ENCODE measurements at regions not wholly inside any gene's neighbourhood (a gene's known extent, or its start where the extent isn't known, plus 50 kb on each side); places are given as distances from the start of the nearest gene placed in this dataset.

GRCh38 chr4:125231661-125232060 lies 83.1 kb upstream of the FAT4 start:
- intact Hi-C loops (cut with micrococcal nuclease; ENCODE audit: unreplicated experiment): no loop called here
- no TSS peak for BruUV-seq (replicated peaks)
- POLR2A ChIA-PET (ENCODE audit: low non-redundant PET): no interaction called here
- DNase-seq (ENCODE audit: low spot score): no peak
- Histone ChIP-seq H3K36me3 (ENCODE audit: insufficient read depth, low read length, poor library complexity, severe bottlenecking) (no peaks in the 10 kb centered on the region), H3K4me1 (ENCODE audit: insufficient read depth, low read length, poor library complexity, severe bottlenecking) (no peaks in the 10 kb centered on the region), H3K27me3 (replicated peaks; ENCODE audit: insufficient read depth, low read depth, low read length, poor library complexity) (no peaks in the 10 kb centered on the region), H3K9me3 (ENCODE audit: low read depth, low read length, poor library complexity, severe bottlenecking) (no peaks in the 10 kb centered on the region), H3K4me3 (ENCODE audit: low read depth, low read length, poor library complexity, severe bottlenecking) (no peak overlapping the region), H3K27ac (ENCODE audit: low read depth, low read length, poor library complexity, severe bottlenecking) (no peak overlapping the region)
- CTCF ChIA-PET: no interaction called here
- no peak for TF ChIP-seq CTCF (conservative IDR thresholded peaks at IDR 0.05; ENCODE audit: low read depth, low read length)
- no peak for TF ChIP-seq EZH2 (IDR thresholded peaks at IDR 0.05; ENCODE audit: borderline replicate concordance, low read depth, low read length, poor library complexity, severe bottlenecking)

GRCh38 chr4:125229596-125230058 lies 85.1 kb upstream of the FAT4 start:
- no peaks in the 10 kb centered on the region for H3K9me3 ChIP-seq (ENCODE audit: low read depth, low read length, poor library complexity, severe bottlenecking)
- CTCF ChIA-PET: no interaction called here
- no peak for DNase-seq (ENCODE audit: low spot score)
- POLR2A ChIA-PET (ENCODE audit: low non-redundant PET): no interaction called here
- H3K27me3 ChIP-seq (replicated peaks; ENCODE audit: insufficient read depth, low read depth, low read length, poor library complexity): no peaks in the 10 kb centered on the region
- TF ChIP-seq EZH2 (IDR thresholded peaks at IDR 0.05; ENCODE audit: borderline replicate concordance, low read depth, low read length, poor library complexity, severe bottlenecking) (no peak), CTCF (conservative IDR thresholded peaks at IDR 0.05; ENCODE audit: low read depth, low read length) (no peak)
- no peak overlapping the region for H3K4me3 ChIP-seq (ENCODE audit: low read depth, low read length, poor library complexity, severe bottlenecking)
- no peaks in the 10 kb centered on the region for H3K36me3 ChIP-seq (ENCODE audit: insufficient read depth, low read length, poor library complexity, severe bottlenecking)
- H3K27ac ChIP-seq (ENCODE audit: low read depth, low read length, poor library complexity, severe bottlenecking): no peak overlapping the region
- no TSS peak for BruUV-seq (replicated peaks)
- intact Hi-C loops (cut with micrococcal nuclease; ENCODE audit: unreplicated experiment): no loop called here
- H3K4me1 ChIP-seq (ENCODE audit: insufficient read depth, low read length, poor library complexity, severe bottlenecking): no peaks in the 10 kb centered on the region

GRCh38 chr4:125225806-125226205 lies 88.9 kb upstream of the FAT4 start:
- H3K4me1 ChIP-seq (ENCODE audit: insufficient read depth, low read length, poor library complexity, severe bottlenecking): no peaks in the 10 kb centered on the region
- no peak overlapping the region for H3K27ac ChIP-seq (ENCODE audit: low read depth, low read length, poor library complexity, severe bottlenecking)
- POLR2A ChIA-PET (ENCODE audit: low non-redundant PET): no interaction called here
- intact Hi-C loops (cut with micrococcal nuclease; ENCODE audit: unreplicated experiment): no loop called here
- no peak for DNase-seq (ENCODE audit: low spot score)
- BruUV-seq (replicated peaks): no TSS peak
- H3K36me3 ChIP-seq (ENCODE audit: insufficient read depth, low read length, poor library complexity, severe bottlenecking): no peaks in the 10 kb centered on the region
- CTCF ChIA-PET: no interaction called here
- no peaks in the 10 kb centered on the region for H3K27me3 ChIP-seq (replicated peaks; ENCODE audit: insufficient read depth, low read depth, low read length, poor library complexity)
- TF ChIP-seq CTCF (conservative IDR thresholded peaks at IDR 0.05; ENCODE audit: low read depth, low read length) (no peak), EZH2 (IDR thresholded peaks at IDR 0.05; ENCODE audit: borderline replicate concordance, low read depth, low read length, poor library complexity, severe bottlenecking) (no peak)
- H3K4me3 ChIP-seq (ENCODE audit: low read depth, low read length, poor library complexity, severe bottlenecking): no peak overlapping the region
- H3K9me3 ChIP-seq (ENCODE audit: low read depth, low read length, poor library complexity, severe bottlenecking): no peaks in the 10 kb centered on the region

All from A673 (cell line).